ENCODE measurements at regions not wholly inside any gene's neighbourhood (a gene's known extent, or its start where the extent isn't known, plus 50 kb on each side); places are given as distances from the start of the nearest gene placed in this dataset.
"Not testable (repeated sequence)": the region's sequence is repeated elsewhere in the genome, so short reads cannot be mapped to it uniquely, and the experiment has no call there.

DNA sequence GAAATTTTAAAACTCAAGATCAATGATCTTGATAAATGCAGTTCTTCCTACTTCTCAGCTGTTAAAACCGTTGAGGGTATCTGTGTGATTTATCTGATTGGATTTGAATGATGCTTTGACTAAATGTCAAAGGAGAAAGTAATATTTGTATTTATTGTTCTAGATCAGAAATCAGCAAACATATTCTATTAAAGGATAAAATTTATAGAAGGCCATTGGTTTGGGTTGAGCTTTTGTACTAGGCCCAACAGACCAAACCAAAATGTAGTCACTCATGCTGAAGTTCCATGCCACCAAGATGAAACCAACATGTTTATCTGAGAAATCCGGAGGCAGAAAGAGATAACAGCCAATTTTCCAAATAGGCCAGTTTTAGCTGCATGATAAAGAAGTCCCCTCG, 64.5 kb upstream of the BMP2K start:
- DNase-seq = no peak
- no peak overlapping the region for H3K4ac ChIP-seq (ENCODE audit: low read depth, low read length)
- no peak overlapping the region for H3K9ac ChIP-seq (ENCODE audit: extremely low read depth, insufficient read length, low read length)
- no peak overlapping the region for H3K27ac ChIP-seq (ENCODE audit: insufficient read length, low read depth, low read length)
- H3K9me3 ChIP-seq (ENCODE audit: control insufficient read depth, low read depth, low read length) = no peaks in the 10 kb centered on the region
- Mint-ChIP-seq H3K27ac (no peak overlapping the region), H3K4me3 (no peak overlapping the region), H3K9me3 (peaks cover 5 to 8% of the 10 kb centered on the region in 2 experiments; a peak in 3 of 5 replicates), H3K36me3 (ENCODE audit: insufficient read depth in 1 of 3, low read depth in 3 of 3) (peaks cover 0 to 7% (median 0%) of the 10 kb centered on the region in 3 experiments; a peak in 2 of 7 replicates), H3K4me1 (peaks cover 14 to 17% of the 10 kb centered on the region in 2 experiments), H3K27me3 (ENCODE audit: low read depth) (no peaks in the 10 kb centered on the region; the same call in 1 of the 2 replicates)
- no peaks in the 10 kb centered on the region for H3K23me2 ChIP-seq (ENCODE audit: insufficient read length, low read depth, low read length, poor library complexity, severe bottlenecking)
- H4K8ac ChIP-seq (replicated peaks; ENCODE audit: insufficient read length, low read depth, low read length) = no peak overlapping the region
- no peak overlapping the region for H2AFZ ChIP-seq (ENCODE audit: low read length)
- H2AK5ac ChIP-seq (ENCODE audit: insufficient read length, low read length) = no peak overlapping the region
- H3K14ac ChIP-seq (ENCODE audit: insufficient read depth, low read length) = no peak overlapping the region
- no peaks in the 10 kb centered on the region for H4K20me1 ChIP-seq (ENCODE audit: control insufficient read depth, insufficient read depth, insufficient read length)
- H3K4me1 ChIP-seq (ENCODE audit: insufficient read depth, low read length) = peaks cover 4% of the 10 kb centered on the region; the same call in 1 of the 2 replicates
- H3K4me2 ChIP-seq (ENCODE audit: insufficient read depth, insufficient read length, low read length) = no peak overlapping the region
- TF ChIP-seq, protein P1, sequence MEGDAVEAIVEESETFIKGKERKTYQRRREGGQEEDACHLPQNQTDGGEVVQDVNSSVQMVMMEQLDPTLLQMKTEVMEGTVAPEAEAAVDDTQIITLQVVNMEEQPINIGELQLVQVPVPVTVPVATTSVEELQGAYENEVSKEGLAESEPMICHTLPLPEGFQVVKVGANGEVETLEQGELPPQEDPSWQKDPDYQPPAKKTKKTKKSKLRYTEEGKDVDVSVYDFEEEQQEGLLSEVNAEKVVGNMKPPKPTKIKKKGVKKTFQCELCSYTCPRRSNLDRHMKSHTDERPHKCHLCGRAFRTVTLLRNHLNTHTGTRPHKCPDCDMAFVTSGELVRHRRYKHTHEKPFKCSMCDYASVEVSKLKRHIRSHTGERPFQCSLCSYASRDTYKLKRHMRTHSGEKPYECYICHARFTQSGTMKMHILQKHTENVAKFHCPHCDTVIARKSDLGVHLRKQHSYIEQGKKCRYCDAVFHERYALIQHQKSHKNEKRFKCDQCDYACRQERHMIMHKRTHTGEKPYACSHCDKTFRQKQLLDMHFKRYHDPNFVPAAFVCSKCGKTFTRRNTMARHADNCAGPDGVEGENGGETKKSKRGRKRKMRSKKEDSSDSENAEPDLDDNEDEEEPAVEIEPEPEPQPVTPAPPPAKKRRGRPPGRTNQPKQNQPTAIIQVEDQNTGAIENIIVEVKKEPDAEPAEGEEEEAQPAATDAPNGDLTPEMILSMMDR (conservative IDR thresholded peaks at IDR 0.05) = no peak
- H2BK12ac ChIP-seq (ENCODE audit: insufficient read length, low read depth, low read length) = no peak overlapping the region
- no peaks in the 10 kb centered on the region for H3K79me1 ChIP-seq (ENCODE audit: insufficient read depth, low read depth, low read length, poor library complexity, severe bottlenecking)
- H2BK120ac ChIP-seq (ENCODE audit: low read depth, low read length, poor library complexity, severe bottlenecking) = no peak overlapping the region
- no peaks in the 10 kb centered on the region for H3K27me3 ChIP-seq (ENCODE audit: insufficient read depth, low read length)
- no peak overlapping the region for H3K23ac ChIP-seq (ENCODE audit: insufficient read length, low read depth, low read length)
- H4K5ac ChIP-seq (ENCODE audit: insufficient read length, low read depth, low read length) = no peak overlapping the region
- no peak overlapping the region for H2BK20ac ChIP-seq (ENCODE audit: low read depth, low read length, poor library complexity, severe bottlenecking)
- H2BK15ac ChIP-seq (ENCODE audit: low read depth, low read length) = no peak overlapping the region
- H3K56ac ChIP-seq (ENCODE audit: insufficient read length, low read depth, low read length) = no peak overlapping the region
- no CpG with 5 or more reads among the region's 3 CpGs for WGBS (ENCODE audit: extremely low coverage, insufficient read length, low lambda C conversion rate)
- H3T11ph ChIP-seq (ENCODE audit: low read length) = no peak overlapping the region
- H3K18ac ChIP-seq (ENCODE audit: insufficient read length, low read depth, low read length) = no peak overlapping the region
- H2BK5ac ChIP-seq (ENCODE audit: insufficient read length, low read length) = no peak overlapping the region
- no peaks in the 10 kb centered on the region for H3K79me2 ChIP-seq (ENCODE audit: insufficient read depth, low read length)
- no peak overlapping the region for H4K91ac ChIP-seq (ENCODE audit: insufficient read length, low read depth, low read length)

DNA sequence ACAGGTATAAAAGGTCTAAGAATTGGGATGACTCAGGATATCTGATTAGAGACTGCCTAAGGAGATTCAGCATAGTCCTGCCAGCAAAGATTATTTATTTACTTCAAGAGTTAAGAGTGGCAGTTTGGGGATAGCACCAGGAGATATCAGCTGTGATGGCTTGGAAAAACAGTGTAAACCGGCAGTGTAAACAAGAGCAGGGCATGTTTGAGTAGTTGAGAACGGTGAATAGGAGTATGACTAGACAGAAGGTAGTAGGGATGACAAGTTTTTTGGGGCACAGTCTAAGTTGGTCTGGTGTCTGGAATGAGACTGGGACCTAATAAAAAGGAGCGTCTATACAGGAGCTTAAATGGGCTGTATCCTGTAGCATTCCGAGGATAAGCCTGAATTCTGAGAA, 61.6 kb upstream of the BMP2K start:
- DNase-seq; H4K91ac ChIP-seq (ENCODE audit: insufficient read length, low read depth, low read length); H2BK15ac ChIP-seq (ENCODE audit: low read depth, low read length); H3K27me3 Mint-ChIP-seq (ENCODE audit: low read depth); H3K27ac Mint-ChIP-seq; H3K14ac ChIP-seq (ENCODE audit: insufficient read depth, low read length); H3K23me2 ChIP-seq (ENCODE audit: insufficient read length, low read depth, low read length, poor library complexity, severe bottlenecking); H4K8ac ChIP-seq (replicated peaks; ENCODE audit: insufficient read length, low read depth, low read length); H3K27me3 ChIP-seq (ENCODE audit: insufficient read depth, low read length); H3K9ac ChIP-seq (ENCODE audit: extremely low read depth, insufficient read length, low read length); H3K4me3 Mint-ChIP-seq; H3K23ac ChIP-seq (ENCODE audit: insufficient read length, low read depth, low read length); H3K9me3 ChIP-seq (ENCODE audit: control insufficient read depth, low read depth, low read length); H3K18ac ChIP-seq (ENCODE audit: insufficient read length, low read depth, low read length); H3K4me1 ChIP-seq (ENCODE audit: insufficient read depth, low read length); H2BK120ac ChIP-seq (ENCODE audit: low read depth, low read length, poor library complexity, severe bottlenecking); H2BK5ac ChIP-seq (ENCODE audit: insufficient read length, low read length); H3T11ph ChIP-seq (ENCODE audit: low read length); H2BK12ac ChIP-seq (ENCODE audit: insufficient read length, low read depth, low read length); H2AFZ ChIP-seq (ENCODE audit: low read length); H2BK20ac ChIP-seq (ENCODE audit: low read depth, low read length, poor library complexity, severe bottlenecking); H3K4ac ChIP-seq (ENCODE audit: low read depth, low read length); H3K4me2 ChIP-seq (ENCODE audit: insufficient read depth, insufficient read length, low read length); H3K56ac ChIP-seq (ENCODE audit: insufficient read length, low read depth, low read length); H4K20me1 ChIP-seq (ENCODE audit: control insufficient read depth, insufficient read depth, insufficient read length); H3K79me1 ChIP-seq (ENCODE audit: insufficient read depth, low read depth, low read length, poor library complexity, severe bottlenecking); H2AK5ac ChIP-seq (ENCODE audit: insufficient read length, low read length); H3K27ac ChIP-seq (ENCODE audit: insufficient read length, low read depth, low read length); H3K79me2 ChIP-seq (ENCODE audit: insufficient read depth, low read length); H4K5ac ChIP-seq (ENCODE audit: insufficient read length, low read depth, low read length): not testable (repeated sequence)
- no CpG with 5 or more reads among the region's 4 CpGs for WGBS (ENCODE audit: extremely low coverage, insufficient read length, low lambda C conversion rate)
- Mint-ChIP-seq H3K4me1 (peaks cover 4 to 15% of the 10 kb centered on the region in 2 experiments), H3K36me3 (ENCODE audit: insufficient read depth in 1 of 3, low read depth in 3 of 3) (peaks cover 12 to 21% (median 17%) of the 10 kb centered on the region in 3 experiments), H3K9me3 (peaks cover 24 to 27% of the 10 kb centered on the region in 2 experiments)
